K562 (cell line): ENCODE measurements at regions not wholly inside any gene's neighbourhood (a gene's known extent, or its start where the extent isn't known, plus 50 kb on each side); places are given as distances from the start of the nearest gene placed in this dataset.

Experiments used
- CBFA2T2 ChIP-seq: fragments of 450-650 bp; conservative IDR thresholded peaks from 2 replicates; pipeline ENCODE4 v1.6.1; 2017; ENCODE audit warnings: mild to moderate bottlenecking
- E4F1 ChIP-seq: fragments of 250-450 bp; sonication (Bioruptor Pico); IDR thresholded peaks from 2 replicates; pipeline ENCODE4 v1.5.0; 2021; ENCODE audit warnings: mild to moderate bottlenecking, borderline replicate concordance
- FOXJ2 ChIP-seq: fragments of 200-800 bp; sonication (Bioruptor generic); IDR thresholded peaks from 2 replicates; pipeline ENCODE4 v1.6.1; 2016; ENCODE audit warnings: missing genetic modification characterization, missing compliant biosample characterization
- JUNB ChIP-seq: fragments of 450-650 bp; formaldehyde crosslinking; conservative IDR thresholded peaks from 2 replicates; pipeline ENCODE4 v1.4.0; 2020; ENCODE audit warnings: mild to moderate bottlenecking
- PML ChIP-seq: IDR thresholded peaks from 2 replicates; pipeline ENCODE4 v1.6.1; 2012; ENCODE audit warnings: low read length, inconsistent platforms
- RAD21 ChIP-seq, 2 experiments: fragments of 250-450 bp in 1 of 2; fragments of 450-650 bp in 1 of 2; sonication (Bioruptor Pico) in 1 of 2; formaldehyde crosslinking in 1 of 2; IDR thresholded peaks in 1 of 2; conservative IDR thresholded peaks in 1 of 2; 2 replicates each; pipeline versions ENCODE4 v1.4.0 to v1.8.0; 2020 to 2022; ENCODE audit warnings: mild to moderate bottlenecking in 2 of 2, moderate library complexity in 1 of 2
- SAP30 ChIP-seq: fragments of 200-600 bp; sonication (generic); IDR thresholded peaks from 2 replicates; pipeline ENCODE4 v1.6.1; 2012; ENCODE audit warnings: borderline replicate concordance, low read depth, mild to moderate bottlenecking, moderate library complexity, low read length, control low read depth, inconsistent platforms; ENCODE audit not compliant: insufficient read depth, poor library complexity, severe bottlenecking
- SETDB1 ChIP-seq: IDR thresholded peaks from one replicate; pipeline ENCODE4 v1.6.1; 2012; ENCODE audit warnings: low read length, control low read depth, inconsistent platforms
- TAF1 ChIP-seq: IDR thresholded peaks from 2 replicates; pipeline ENCODE4 v1.6.1; 2011; ENCODE audit warnings: mild to moderate bottlenecking, low read length, moderate library complexity; ENCODE audit not compliant: insufficient read depth, control insufficient read depth, severe bottlenecking; ENCODE audit errors: extremely low read depth
- ZC3H4 ChIP-seq: sonication (generic); formaldehyde crosslinking; IDR thresholded peaks from 2 replicates; pipeline ENCODE4 v1.9.0; 2021; ENCODE audit warnings: missing genetic modification reagents, borderline replicate concordance
- TF ChIP-seq, protein P1 (sequence below): fragments of 250-450 bp; sonication (Bioruptor Pico); IDR thresholded peaks from 2 replicates; pipeline ENCODE4 v1.5.1; 2021; ENCODE audit warnings: mild to moderate bottlenecking

DNA sequence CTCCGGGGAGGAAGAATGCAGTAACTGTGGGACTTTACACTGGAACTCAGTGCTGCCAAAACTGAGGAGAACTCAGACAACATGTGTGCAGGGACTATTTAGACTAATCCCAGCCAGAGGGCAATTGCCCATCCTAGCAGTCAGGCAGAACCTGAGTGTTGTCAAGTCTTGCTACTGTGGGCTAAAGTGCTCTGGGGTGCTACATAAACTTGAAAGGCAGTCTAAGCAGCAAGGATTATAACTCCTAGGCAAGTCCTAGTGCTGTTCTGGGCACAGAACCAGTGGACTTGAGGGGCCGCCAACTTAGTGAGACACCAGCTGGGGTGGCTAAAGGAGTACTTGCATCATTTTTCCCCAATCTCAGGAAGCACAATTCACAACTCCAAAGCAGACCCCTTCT, 363.8 kb upstream of the PTCHD4 start:
- TF ChIP-seq JUNB (no peak), PML (no peak), E4F1 (CRISPR knock-in tag) (no peak), RAD21 (CRISPR knock-in tag; conservative IDR thresholded peaks at IDR 0.05 in 1 of 2, IDR thresholded peaks at IDR 0.05 in 1 of 2) (no peak), SETDB1 (no peak), FOXJ2 (no peak), SAP30 (no peak), TAF1 (no peak), ZC3H4 (CRISPR knock-in tag) (no peak), CBFA2T2 (no peak)
- TF ChIP-seq, protein P1, sequence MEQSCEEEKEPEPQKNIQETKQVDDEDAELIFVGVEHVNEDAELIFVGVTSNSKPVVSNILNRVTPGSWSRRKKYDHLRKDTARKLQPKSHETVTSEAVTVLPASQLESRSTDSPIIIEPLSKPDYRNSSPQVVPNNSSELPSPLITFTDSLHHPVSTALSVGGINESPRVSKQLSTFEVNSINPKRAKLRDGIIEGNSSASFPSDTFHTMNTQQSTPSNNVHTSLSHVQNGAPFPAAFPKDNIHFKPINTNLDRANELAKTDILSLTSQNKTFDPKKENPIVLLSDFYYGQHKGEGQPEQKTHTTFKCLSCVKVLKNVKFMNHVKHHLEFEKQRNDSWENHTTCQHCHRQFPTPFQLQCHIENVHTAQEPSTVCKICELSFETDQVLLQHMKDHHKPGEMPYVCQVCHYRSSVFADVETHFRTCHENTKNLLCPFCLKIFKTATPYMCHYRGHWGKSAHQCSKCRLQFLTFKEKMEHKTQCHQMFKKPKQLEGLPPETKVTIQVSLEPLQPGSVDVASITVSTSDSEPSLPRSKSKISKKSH (CRISPR knock-in tag) = no peak
